Limb (tissue), 2 donors: ENCODE measurements at regions not wholly inside any gene's neighbourhood (a gene's known extent, or its start where the extent isn't known, plus 50 kb on each side); places are given as distances from the start of the nearest gene placed in this dataset.
"Not testable (repeated sequence)": the region's sequence is repeated elsewhere in the genome, so short reads cannot be mapped to it uniquely, and the experiment has no call there.

Experiments used
- DNase-seq, 2 donors: peaks; one replicate each; pipeline ENCODE4 v3.0.0-alpha.2; 2016; ENCODE audit errors: extremely low spot score in 2 of 2

DNA sequence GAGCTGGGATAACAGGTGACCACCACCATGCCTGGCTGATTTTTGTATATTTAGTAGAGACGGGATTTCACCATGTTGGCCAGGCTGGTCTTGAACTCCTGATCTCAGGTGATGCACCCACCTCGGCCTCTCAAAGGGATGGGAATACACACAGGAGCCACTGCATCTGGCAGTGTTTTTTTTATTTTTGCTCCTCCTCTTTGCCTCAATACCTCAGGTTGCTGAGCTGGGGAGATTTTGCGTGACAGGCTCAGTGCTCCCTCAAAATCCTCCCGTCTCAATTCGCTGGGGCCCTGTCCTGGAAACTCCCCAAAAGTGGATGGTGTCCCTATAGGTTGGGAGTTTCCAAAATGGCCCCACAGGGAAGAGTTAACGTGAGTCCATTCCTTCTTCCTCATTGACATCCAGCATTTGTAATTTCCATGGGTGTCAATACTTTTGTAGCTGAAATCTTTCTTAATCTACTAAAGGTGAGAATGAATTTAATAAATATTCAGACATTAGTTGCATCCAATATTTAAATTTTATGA is 71.8 kb downstream of the GGTLC2 start:
- no peak for DNase-seq

DNA sequence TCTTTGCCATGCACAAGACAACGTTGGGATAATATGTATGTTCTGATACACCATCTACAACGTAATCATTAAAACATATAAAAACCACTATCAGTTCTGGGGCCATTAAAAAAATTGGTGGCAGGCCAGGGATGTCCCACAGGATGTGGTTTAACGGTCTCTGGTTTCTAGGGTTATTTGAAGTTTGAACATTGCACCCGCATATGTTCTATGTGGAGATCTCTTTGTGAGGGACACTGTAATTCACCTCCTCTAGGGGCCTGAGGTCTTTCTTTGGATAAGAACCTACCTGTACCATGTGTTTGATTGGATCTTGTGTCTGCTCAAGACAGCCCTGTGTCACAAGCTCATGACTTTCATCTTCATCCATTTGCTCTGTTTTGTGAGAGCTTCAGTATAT is 73.2 kb downstream of the GGTLC2 start:
- no peak for DNase-seq

DNA sequence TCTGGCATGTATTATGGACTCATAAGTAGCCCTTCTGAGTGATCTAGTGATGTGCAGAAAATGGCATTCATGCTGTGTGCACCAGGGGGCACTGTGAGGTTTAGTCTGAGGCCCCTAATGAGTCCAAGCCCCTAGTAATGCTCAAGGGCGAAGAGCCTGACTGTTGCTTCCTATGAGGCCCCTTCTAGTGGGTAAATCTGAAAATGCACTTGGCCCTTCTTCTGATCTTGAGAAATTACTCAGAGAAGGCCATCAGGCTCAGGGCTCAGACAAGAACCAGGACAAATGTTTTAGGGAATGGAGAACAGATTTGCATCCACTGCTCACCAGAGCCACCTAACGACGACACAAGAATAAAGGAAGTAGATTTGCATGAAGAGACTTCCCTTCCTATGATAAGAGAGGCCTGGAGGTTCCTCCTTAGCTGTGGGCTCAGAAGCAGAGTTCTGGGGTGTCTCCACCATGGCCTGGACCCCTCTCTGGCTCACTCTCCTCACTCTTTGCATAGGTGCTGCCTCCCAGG is 75.8 kb downstream of the GGTLC2 start:
- DNase-seq = no peak

DNA sequence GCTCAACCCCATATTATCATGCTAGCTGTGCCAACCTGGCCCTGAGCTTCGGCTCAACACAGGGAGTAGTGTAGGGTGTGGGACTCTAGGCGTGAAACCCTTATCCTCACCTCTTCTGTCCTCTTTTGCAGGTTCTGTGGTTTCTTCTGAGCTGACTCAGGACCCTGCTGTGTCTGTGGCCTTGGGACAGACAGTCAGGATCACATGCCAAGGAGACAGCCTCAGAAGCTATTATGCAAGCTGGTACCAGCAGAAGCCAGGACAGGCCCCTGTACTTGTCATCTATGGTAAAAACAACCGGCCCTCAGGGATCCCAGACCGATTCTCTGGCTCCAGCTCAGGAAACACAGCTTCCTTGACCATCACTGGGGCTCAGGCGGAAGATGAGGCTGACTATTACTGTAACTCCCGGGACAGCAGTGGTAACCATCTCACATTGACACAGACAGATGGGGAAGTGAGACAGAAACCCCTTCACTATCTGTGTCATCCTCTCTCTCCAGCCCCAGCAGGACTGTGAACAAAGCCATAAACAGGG is 76.4 kb downstream of the GGTLC2 start:
- no peak for DNase-seq

DNA sequence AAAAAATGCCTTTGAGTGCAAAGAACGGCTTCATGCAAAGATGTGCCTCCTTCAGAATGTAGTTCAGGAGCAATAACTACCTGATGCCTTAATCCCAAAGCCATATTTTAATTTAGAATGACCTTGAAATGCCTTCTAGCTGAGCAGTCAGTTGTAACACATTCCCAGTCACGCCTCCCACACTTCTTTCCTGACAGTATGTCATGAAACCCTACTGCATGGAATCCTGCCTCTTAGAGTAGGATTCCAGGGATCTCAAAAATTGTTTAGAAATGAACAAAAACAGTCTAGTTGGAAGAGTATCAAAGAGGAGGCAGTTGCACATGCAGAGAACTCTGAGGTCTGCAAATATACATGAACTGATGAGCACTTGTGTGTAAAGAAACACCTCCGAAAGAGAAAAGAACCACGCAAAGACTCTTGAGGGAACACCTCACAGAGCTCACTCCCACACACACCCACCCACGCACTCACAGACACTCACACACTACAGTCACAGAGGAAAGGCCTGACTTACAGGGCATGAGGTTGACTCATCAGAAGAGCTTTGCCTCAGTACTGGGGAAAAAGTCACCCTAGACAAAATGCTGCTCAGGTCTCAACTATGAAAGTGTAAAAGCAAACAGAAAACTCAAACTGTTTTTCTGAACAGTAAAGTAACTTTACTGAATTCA is 77.4 kb downstream of the GGTLC2 start:
- no peak for DNase-seq

DNA sequence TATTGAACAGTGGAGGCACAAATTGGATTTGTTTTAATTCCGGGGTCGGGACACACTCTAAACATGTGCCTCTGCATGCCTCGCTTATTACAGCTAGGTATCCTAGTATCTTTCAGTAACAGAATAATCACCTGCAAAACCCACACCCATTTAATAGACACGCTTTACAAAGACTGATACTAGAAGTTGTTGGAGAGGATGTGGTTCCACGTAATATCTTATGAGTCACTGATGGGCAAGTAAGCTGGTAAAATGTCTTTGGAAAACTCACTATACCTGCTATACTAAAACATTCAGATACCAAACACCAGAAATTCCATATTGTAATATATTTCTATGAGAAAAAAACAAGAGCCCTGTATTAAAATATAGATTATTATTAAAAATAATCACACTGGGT is 84.0 kb downstream of the GGTLC2 start:
- no peak for DNase-seq

DNA sequence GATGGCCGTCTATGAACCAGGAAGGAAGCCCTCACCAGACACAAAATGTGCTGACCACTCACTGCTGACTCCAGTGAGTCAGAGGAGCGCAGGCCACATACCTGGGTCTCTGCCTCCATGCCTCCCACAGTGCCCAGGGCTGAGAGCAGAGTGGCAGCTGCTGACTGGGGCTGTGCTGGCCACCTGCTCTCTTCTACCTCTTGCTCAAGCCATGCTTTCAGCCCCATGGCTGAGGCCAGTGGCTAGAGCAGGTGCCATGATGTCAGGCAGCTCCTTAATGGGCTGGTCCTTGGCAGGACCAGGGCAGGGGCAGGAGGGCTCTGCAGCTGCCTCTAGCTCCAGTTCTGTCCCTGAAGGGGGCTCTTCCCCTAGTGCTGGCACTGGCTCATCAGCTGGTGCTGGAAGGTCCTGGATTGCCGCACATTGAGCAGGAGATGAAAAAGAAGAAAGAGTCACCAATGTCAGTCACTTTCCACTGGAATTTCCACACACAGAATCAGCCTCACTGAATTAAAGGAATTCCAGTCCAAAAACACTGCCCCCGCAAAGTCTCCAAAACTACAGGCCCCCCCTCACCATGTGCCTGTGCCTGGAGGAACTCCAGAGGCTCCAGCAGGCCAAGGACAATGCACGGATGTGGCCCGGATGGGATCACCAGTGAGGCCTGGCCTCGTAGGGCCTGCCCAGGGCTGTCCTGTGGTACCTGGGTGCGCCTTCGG is 86.4 kb downstream of the GGTLC2 start:
- DNase-seq = no peak

DNA sequence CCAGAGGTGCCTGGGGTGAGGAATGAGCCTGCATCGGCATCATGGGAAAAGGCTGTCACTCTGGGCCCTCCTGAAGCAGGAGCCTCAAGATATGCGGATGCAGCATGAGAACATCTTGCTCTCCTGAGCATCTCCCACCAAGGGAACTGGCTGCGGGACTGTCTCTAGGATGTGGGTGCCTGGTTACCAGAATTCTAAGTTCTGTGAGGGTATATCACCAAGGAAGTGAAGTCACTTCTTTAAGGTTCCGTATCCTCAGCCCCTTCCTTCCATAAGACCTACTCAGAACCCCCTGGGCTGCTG is 86.9 kb downstream of the GGTLC2 start:
- no peak for DNase-seq

DNA sequence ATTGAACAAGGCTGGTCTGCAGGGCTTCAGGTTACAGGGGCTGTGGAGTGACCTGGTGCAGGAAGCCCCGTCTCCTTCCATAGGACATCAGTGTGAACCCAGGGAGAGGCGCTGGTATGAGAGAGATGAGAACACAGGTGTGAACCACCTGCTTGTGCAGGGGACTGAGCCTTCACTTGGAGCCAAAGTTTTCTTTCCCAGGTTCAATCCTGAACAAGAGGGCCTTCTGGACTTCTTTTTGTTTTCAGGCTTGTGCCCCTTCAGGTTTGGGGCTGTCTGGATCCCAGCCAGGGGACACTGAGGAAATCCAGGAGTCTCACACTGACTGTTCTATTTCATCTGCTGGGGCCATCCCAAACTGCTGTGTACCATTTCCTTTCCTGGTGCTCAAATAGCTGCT is 88.6 kb downstream of the GGTLC2 start:
- not testable (repeated sequence) for DNase-seq

DNA sequence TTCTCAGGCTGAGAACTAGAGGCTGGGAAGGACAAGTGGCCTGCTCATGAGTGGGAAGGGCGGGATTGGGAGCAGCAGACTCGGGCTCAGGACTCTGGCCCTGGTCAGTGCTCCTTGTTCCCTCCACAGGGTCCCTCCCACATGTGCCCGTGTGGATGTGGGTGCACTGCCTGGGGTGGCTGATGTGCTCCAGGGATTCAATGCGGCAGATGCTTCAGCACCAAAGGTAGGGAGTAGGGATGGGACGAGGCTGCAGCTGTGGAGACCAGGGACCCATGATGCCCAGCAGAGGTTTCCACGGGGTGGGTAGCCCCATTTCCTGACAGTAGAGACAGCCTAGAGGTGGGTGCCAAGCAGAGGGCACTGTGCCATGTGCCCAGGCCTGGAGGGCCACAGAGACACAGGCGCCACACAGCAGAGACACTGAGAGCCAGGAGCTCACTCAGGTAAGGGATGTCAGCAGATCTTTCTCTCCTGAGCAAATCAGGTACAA is 89.5 kb downstream of the GGTLC2 start:
- no peak for DNase-seq

DNA sequence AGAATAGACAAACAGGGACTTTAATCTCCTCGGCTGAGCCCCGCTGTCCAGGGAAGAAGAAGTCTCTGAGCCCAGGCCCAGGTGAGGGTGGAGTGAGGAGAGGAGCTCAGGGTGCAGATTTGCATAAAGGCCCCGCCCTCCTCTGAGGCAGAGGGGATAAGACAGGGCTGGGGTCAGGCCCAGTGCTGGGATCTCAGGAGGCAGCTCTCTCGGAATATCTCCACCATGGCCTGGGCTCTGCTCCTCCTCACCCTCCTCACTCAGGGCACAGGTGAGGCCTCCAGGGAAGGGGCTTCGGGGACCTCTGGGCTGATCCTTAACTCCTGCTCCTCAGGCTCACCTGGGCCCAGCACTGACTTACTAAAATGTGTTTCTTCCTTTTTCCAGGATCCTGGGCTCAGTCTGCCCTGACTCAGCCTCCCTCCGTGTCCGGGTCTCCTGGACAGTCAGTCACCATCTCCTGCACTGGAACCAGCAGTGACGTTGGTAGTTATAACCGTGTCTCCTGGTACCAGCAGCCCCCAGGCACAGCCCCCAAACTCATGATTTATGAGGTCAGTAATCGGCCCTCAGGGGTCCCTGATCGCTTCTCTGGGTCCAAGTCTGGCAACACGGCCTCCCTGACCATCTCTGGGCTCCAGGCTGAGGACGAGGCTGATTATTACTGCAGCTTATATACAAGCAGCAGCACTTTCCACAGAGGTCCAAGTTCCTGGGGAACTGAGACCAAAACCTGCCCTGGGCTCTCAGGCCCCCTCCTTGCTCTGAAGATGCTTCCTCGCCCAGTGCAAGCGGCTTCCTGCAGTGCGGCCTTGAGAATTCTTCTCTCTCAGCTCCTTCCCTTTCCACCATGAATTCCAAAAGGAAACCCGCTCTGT is 90.2 kb downstream of the GGTLC2 start:
- not testable (repeated sequence) for DNase-seq

DNA sequence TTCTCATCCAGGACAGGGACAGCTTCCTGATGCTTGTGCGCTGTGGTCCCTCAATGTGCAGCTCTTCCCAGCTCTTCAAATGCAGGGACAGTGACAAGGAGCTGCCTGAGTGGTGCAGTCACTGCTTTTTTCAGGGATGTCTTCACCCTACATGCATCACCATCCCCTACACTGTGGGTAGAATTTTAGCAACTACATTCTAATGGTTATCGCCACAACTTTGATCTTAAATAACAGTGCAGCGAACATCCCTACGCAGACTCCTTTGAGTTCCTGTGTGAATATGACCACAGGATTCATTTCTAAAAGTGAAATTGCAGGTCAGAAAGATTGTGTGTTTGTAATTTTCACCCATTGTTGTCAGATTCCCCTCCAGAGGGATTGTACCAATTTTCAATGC is 90.9 kb downstream of the GGTLC2 start:
- DNase-seq = not testable (repeated sequence)

DNA sequence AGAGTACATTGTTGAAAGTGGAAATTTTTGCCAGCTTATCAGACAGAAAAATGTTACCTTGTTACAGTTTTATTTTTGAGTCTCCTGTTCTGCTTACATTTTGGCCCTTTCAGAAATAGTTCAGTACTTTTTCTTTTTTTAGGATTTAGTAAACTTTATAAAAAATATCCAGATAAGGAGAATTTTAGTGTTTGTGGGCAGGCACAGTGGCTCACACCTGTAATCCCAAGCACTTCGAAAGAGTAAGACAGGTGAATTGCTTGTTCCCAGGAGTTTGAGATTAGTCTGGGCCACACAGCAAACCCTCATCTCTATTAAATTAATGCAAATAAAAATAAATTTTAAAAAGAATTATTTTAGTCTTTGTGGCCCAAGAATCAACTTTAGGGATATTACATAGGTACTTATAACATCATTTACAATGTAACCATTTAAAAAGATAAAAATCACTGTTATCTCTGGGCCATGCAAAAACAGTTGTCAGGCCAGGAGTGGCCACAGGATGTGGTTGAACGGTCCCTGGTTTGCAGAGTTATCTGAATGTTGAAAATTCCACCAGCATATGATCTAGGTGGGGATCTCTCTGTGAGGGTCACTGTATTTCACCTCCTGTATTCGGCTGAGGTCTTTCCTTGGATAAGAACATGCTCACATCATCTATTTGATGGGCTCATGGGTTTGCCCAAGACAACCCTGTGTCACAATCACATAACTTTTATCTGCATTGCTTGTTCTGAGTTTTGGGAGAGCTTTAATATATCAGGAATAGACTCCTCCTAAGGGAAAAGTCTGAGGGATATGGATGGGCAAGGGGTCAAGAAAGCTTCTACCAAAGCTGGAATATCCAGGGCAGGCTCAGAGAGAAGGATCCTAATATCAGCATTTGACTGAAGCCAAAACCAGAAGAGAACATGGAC is 91.5 kb downstream of the GGTLC2 start:
- no peak for DNase-seq

DNA sequence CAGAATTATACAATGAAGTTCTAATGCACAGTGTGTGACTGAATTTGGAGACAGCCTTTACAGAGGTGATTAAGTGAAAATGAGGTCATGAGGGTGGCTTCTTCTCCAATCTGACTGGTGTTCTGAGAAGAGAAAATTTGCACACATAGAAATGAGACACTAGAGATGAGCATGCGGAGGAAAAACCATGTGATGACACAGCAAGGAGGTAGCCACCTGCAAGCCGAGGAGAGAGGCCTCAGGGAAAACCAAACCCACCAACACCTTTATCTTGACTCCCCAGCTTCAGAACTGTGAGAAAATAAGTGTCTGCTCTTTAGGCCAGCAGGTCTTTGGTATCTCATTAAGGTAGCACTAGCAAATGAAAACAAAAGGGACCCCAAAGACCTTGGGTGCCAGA is 93.2 kb downstream of the GGTLC2 start:
- no peak for DNase-seq

DNA sequence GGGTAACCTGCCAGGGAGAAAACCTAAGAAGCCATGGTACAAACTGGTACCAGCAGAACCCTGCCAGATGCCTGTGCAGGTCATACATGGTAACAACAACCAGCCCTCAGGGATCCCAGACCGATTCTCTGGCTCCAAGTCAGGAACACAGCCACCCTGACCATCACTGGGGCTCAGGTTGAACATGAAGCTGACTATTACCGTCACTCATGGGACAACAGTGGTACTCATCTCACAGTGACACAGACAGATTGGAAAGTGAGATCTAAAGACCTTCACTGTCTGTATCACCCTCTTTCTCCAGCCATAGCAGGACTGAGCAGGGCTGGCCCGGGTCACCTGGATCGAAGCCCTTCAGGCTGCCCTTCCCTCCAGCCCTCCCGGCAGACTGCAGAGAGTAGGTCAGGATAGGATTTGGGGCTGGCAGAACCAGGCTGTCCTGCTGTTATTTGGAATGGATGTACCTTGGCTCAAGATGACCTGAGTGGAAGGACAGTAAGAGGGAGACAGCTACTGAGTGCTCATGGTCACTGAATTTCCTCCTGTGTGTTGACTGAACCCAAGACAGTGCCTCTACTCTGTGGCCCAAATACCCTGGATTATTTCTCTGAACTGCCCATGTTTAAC is 94.7 kb downstream of the GGTLC2 start:
- no peak for DNase-seq

DNA sequence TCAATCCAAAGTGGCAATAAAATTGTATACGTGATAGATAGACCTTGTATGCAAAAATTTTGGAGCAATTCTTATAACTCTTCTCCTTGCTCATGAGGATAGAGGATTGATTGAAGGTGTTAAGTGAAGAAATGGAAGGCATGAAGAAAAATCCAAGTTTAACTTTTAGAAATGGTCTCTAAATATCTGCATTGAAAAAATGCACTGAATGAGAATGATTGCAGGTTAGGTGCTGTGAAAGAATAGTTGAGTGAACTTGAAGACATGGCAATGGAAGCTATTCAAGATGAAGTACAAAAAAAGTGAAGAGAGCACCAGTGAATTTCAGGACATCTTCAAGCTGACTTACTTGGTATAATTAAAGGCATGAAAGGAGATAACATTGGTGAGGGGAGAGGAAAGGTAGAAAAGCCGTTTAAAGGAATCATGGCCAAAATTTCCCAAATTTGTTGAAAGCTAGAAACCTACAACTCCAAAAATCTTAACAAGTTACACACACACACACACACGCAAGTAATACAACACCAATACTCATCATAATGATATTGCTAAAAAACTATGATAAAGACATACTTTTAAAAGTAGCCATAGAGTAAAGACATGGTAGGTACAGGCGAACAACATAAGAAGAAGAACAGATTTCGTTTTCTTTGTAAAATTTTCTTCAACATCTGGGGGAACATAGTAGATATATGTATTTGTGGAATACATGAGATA is 96.3 kb downstream of the GGTLC2 start:
- DNase-seq = no peak

DNA sequence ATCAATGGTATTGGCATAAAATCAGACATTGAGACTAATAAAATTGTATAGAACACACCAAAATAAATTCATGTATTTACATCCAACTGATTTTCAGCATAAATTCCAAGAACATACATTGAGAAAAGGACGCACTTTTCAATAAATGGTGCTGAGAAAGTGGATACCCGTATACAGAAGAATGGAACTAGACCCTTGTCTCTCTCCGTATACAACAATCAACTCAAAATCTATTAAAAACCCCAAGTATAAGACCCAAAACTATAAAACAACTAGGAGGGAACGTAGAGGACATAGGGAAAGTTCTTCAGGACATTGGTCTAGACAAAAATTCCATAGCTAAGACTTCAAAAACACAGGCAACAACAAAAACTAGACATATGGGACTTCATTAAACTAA is 97.4 kb downstream of the GGTLC2 start:
- no peak for DNase-seq

DNA sequence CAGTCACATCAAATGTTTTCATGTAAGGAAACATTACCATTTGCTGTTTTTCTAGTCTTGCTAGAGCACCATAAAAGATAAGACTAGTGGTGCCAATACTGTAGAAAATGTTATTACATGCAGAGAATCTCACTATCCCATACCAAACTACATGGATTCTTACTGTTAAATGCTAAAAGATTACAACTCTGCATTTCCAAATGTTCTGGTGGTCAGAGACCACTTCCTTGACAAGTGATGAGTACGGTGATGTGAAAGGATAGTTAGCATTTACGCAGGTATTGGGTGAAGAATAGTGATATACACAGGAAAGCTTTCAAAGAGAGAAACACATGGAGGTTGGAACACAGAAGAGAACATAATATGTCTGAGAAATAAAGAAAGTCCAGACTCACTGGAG is 98.2 kb downstream of the GGTLC2 start:
- no peak for DNase-seq

DNA sequence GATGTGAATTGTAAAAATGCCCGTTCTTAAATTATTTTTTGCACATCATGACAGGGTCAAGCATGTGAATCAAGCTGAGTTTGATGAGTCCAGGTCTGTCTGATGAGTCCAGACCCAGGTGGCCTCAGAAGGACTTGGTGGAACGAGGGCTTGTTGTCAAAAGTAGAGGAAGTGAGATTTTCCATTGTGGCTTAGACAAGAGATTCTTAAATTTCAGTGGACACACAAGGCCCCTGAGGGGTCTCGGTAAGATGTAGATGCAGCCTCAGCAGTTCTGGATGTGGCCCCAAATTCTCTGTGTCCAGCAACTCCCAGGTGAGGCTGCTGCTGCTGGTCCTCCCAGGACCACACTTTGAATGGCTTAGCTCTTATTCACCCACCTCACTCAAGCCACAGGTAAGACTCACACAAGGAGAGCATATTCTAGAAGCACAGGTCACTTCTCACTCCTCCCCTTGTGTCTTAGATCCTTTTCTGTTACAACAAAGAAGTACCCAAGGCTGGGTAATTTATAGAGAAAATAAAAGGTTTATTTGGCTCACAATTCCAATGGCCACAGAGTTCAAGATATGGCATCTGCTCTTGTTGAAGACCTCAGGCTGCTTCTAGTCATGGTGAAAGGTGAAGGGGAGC is 98.8 kb downstream of the GGTLC2 start:
- no peak for DNase-seq
